Mesodermal cell (in vitro differentiated cells): ENCODE measurements at regions not wholly inside any gene's neighbourhood (a gene's known extent, or its start where the extent isn't known, plus 50 kb on each side); places are given as distances from the start of the nearest gene placed in this dataset.

Source experiments
- H3K27ac ChIP-seq: 2 replicates; pipeline ENCODE4 v1.7.0; 2013; ENCODE audit warnings: mild to moderate bottlenecking, low read depth, low read length, moderate library complexity; ENCODE audit not compliant: severe bottlenecking
- H3K36me3 ChIP-seq: 2 replicates; pipeline ENCODE4 v1.7.1; 2013; ENCODE audit warnings: mild to moderate bottlenecking, low read length, moderate library complexity; ENCODE audit not compliant: control insufficient read depth, insufficient read depth
- H3K4me1 ChIP-seq: one replicate; pipeline ENCODE4 v1.7.1; 2013; ENCODE audit warnings: mild to moderate bottlenecking, low read length; ENCODE audit not compliant: insufficient read depth, control insufficient read depth, poor library complexity, severe bottlenecking
- H3K4me3 ChIP-seq: 2 replicates; pipeline ENCODE4 v1.7.0; 2013; ENCODE audit warnings: low read length, control low read depth, mild to moderate bottlenecking; ENCODE audit not compliant: insufficient read depth, poor library complexity, severe bottlenecking; ENCODE audit errors: extremely low read depth
- H3K9me3 ChIP-seq: 2 replicates; pipeline ENCODE4 v1.7.1; 2013; ENCODE audit warnings: mild to moderate bottlenecking, low read length, moderate library complexity; ENCODE audit not compliant: control insufficient read depth
- WGBS, 2 experiments: methylation state at CpG; one replicate each; pipeline ENCODE4 v1.1.5; 2013; ENCODE audit warnings: missing lambda C conversion rate in 2 of 2; ENCODE audit not compliant: insufficient coverage in 2 of 2; 5-methylcytosine and 5-hydroxymethylcytosine counted together

DNA sequence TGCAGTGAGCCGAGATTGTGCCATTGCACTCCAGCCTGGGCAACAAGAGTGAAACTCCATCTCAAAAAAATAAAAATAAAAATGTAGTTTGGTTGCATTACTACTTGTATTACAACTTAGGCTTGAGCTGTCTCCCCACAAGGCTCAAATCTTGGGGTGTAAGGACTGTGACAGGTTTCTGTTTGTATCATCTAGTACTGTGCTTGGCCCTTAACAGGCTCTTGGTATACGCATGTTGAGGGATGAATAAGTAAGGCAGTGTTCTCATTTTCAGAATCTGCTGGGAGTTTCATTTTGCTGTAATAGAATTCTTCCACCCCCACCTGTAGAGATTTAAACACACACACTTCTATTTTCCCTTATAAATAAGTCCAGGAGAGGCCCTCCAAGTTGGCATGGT lies 289.4 kb upstream of the EEF2KMT start:
- H3K9me3 ChIP-seq: no peaks in the 10 kb centered on the region
- no peaks in the 10 kb centered on the region for H3K36me3 ChIP-seq
- no peak overlapping the region for H3K4me3 ChIP-seq
- no peak overlapping the region for H3K27ac ChIP-seq
- no peaks in the 10 kb centered on the region for H3K4me1 ChIP-seq
- no CpG with 5 or more reads among the region's 2 CpGs for WGBS, 2 experiments

DNA sequence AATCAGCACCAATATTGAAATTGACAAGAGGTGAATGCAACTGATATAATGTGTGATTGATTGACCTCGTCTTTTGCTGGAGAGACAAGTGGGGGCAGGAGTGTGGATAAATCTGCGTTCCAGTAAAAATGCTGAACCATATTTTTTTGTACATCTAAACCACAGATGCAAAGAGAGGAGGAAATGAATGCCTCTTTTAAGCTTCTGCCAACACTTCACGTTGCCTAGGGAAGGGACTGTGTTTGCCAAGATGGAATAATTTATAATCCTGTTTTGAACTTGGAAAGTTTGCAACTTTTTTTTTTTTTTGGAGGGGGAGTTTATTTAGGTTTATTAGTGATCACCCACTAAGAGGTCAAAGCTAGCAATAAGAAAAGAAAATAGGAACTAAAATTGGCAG lies 288.2 kb upstream of the EEF2KMT start:
- WGBS, 2 experiments: 90 to 95% methylated on average over 3 of the region's 3 CpGs
- no peaks in the 10 kb centered on the region for H3K4me1 ChIP-seq
- H3K4me3 ChIP-seq: no peak overlapping the region
- no peak overlapping the region for H3K27ac ChIP-seq
- no peaks in the 10 kb centered on the region for H3K36me3 ChIP-seq
- H3K9me3 ChIP-seq: no peaks in the 10 kb centered on the region

DNA sequence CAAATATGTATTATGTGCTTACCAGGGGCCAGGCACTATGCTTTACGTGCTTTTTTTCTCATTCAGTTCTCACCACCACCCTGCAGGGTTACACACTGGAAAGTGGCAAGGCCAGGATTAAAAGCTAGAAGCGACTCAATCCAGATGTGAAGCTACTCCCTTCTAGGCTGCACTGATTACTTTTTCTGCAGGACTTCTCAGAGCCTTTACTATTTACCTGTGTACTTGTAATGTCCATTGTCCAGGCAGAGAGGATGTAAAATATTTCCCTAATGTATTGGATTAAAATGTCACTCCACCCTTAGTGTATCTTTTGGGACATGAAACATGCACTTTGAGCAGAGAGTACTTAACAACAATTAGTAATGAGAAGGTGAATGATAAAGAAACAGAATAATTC lies 287.5 kb upstream of the EEF2KMT start:
- no peaks in the 10 kb centered on the region for H3K4me1 ChIP-seq
- no peak overlapping the region for H3K27ac ChIP-seq
- no peaks in the 10 kb centered on the region for H3K9me3 ChIP-seq
- 92 to 100% methylated on average over 1 to 2 of the region's 2 CpGs for WGBS, 2 experiments
- H3K4me3 ChIP-seq: no peak overlapping the region
- H3K36me3 ChIP-seq: no peaks in the 10 kb centered on the region

DNA sequence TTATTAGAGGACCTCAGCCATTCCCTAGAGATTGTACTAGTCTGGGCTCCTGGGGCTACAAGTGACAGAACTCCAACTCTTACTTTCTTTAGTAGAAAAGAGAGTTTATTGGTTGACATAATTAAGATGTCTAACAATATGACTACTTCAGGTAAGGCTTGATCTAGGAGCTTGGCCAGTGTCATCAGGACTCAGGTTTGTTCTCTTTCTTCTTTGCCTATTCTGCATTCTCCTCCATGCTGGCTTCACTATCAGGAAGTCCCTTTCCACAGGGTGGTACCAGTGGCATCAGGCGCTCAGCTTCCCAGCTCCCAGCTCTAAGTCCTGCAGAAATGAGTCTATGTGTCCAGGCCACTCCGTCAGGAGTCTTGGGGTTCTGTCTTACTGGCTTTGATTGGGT lies 286.1 kb upstream of the EEF2KMT start:
- 87 to 96% methylated on average over 2 of the region's 2 CpGs for WGBS, 2 experiments
- no peaks in the 10 kb centered on the region for H3K36me3 ChIP-seq
- no peaks in the 10 kb centered on the region for H3K4me1 ChIP-seq
- no peaks in the 10 kb centered on the region for H3K9me3 ChIP-seq
- no peak overlapping the region for H3K27ac ChIP-seq
- no peak overlapping the region for H3K4me3 ChIP-seq

DNA sequence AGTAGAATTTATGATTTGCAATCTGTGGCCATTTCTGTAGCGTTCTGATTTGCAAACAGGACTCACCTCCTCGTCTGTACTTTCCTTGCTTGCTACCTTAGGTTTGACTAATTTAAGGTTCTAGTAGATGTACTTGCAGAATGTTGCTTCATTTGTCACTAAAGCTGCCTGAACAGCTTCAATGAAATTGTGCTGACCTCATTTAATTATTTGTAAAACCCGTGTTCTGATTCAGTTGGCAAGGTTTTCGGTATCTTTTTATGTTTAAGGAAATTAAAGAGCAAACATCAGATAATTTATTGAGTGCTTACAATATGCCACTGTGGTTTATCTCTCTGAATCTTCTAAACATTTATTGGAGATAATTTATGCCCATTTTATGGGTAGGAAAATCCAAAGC lies 284.9 kb upstream of the EEF2KMT start:
- Histone ChIP-seq H3K9me3 (no peaks in the 10 kb centered on the region), H3K36me3 (no peaks in the 10 kb centered on the region), H3K4me3 (no peak overlapping the region), H3K27ac (no peak overlapping the region), H3K4me1 (no peaks in the 10 kb centered on the region)
- 91 to 100% methylated on average over 3 to 4 of the region's 4 CpGs for WGBS, 2 experiments

DNA sequence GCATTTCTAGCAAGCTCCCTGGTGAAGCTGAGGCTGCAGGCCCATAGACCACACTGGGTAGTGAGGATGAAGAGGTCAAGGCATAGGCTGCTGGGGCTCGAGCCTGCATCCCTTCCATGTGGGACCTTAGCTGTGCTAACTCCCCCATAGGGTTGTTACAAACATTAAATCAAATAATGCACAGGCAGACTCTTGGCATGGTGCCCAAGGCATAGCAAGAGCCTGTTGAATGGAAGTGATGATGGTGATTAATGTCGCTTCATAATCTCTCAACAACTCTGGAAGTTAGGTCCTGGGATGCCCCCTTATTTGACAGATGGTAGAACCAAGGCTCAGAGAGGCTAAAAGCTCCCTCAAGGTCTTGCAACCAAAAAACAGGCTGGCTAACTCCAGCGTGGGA lies 283.9 kb upstream of the EEF2KMT start:
- 40 to 100% methylated on average over 1 to 2 of the region's 3 CpGs for whole genome bisulfite sequencing, 2 experiments
- H3K4me3 ChIP-seq: no peak overlapping the region
- no peaks in the 10 kb centered on the region for H3K4me1 ChIP-seq
- no peaks in the 10 kb centered on the region for H3K9me3 ChIP-seq
- H3K36me3 ChIP-seq: no peaks in the 10 kb centered on the region
- no peak overlapping the region for H3K27ac ChIP-seq

DNA sequence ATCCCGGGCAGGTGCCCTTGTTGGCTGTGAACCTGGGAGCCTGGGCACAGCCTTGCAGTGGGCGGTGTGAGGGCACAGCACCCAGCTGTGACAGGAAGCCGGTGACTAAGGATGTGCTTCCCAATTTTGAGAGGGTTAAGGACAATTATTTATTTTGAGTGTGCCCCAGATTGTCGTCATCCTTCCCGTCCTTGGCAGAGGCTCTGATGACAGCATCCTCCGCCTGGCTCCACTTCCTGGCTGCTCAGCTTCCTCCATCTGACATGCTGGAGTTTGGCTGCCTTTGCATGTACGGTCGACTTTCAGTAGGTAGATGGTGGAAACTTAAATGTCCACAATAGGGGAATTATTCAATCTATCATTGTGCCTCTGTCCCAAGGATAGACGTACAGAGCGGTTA lies 282.4 kb upstream of the EEF2KMT start:
- 84 to 93% methylated on average over 8 to 9 of the region's 10 CpGs for WGBS, 2 experiments
- Histone ChIP-seq H3K27ac (no peak overlapping the region), H3K4me3 (no peak overlapping the region), H3K4me1 (no peaks in the 10 kb centered on the region), H3K36me3 (no peaks in the 10 kb centered on the region), H3K9me3 (no peaks in the 10 kb centered on the region)

DNA sequence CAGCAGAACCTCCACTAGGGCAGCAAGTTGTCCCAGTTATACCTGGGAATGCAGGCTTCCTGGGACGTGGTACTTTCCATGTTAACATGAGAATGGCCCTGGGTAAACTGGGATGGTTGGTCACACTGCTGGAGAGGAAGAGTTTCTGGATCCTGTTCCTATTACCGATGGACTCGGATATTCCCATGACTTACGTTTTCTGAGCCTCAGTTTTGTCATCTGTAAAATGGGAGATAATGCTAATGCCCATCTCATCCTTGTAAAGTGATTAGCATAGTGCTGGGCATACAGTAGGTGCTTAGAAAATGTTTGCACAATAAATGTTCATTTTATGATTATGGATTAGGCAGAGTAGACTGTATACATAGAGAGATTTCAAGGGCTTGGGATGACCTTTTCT lies 280.9 kb upstream of the EEF2KMT start:
- H3K9me3 ChIP-seq: no peaks in the 10 kb centered on the region
- H3K4me3 ChIP-seq: no peak overlapping the region
- 88 to 91% methylated on average over 1 to 4 of the region's 4 CpGs for whole genome bisulfite sequencing, 2 experiments
- H3K36me3 ChIP-seq: no peaks in the 10 kb centered on the region
- no peaks in the 10 kb centered on the region for H3K4me1 ChIP-seq
- H3K27ac ChIP-seq: no peak overlapping the region

DNA sequence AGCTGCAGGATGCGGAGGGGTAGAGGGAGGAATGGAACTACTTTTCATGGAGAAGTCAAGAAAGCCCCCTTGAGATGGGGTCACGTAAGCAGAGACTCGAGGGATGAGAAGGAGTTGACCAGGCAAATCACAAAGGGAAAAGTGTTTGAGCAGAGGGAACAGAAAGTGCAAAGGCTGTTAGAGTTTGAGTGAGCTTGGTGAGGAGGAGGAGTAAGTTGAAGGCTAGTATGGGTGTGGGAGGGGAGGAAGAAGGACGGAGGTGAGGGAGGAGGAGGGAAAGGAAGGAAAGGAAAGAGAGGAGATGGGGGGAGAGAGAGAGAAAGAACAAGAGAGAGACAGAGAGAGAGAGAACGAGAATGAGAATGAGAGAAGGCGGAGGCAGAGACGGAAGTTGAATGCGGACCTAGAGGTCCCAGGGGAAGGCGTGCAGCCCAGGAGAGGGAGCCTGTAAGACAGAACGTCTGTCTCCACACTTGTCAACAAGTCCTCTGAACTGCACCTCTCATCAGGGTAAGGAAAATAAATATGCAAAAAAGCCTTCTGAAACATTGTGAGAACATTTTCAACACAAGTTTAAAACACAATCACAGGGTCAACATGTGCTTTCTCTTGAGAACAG lies 279.8 kb upstream of the EEF2KMT start:
- 73 to 81% methylated on average over 7 to 9 of the region's 10 CpGs for WGBS, 2 experiments
- H3K4me3 ChIP-seq: no peak overlapping the region
- H3K9me3 ChIP-seq: no peaks in the 10 kb centered on the region
- H3K4me1 ChIP-seq: no peaks in the 10 kb centered on the region
- no peaks in the 10 kb centered on the region for H3K36me3 ChIP-seq
- no peak overlapping the region for H3K27ac ChIP-seq

DNA sequence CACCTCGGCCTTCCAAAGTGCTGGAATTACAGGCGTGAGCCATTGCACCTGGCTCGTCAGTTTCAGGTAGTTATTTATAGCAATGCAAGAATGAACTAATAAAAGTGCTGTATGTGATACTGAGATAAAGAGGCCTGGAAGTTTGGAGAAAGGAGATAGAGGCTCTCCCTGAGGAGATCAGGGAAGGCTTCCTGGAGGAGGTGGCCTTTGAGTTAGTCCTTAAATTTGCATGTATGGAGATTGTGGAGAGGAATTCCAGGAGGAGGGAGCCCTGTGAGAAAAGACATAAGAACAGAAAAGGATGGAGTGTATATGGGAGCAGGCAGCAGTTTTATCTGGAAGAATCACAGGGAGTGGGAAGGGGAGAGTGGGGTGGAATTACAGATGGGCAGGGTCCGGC lies 276.6 kb upstream of the EEF2KMT start:
- Histone ChIP-seq H3K27ac (no peak overlapping the region), H3K9me3 (no peaks in the 10 kb centered on the region), H3K4me3 (no peak overlapping the region), H3K36me3 (no peaks in the 10 kb centered on the region), H3K4me1 (no peaks in the 10 kb centered on the region)
- 90 to 96% methylated on average over 2 to 4 of the region's 4 CpGs for WGBS, 2 experiments

DNA sequence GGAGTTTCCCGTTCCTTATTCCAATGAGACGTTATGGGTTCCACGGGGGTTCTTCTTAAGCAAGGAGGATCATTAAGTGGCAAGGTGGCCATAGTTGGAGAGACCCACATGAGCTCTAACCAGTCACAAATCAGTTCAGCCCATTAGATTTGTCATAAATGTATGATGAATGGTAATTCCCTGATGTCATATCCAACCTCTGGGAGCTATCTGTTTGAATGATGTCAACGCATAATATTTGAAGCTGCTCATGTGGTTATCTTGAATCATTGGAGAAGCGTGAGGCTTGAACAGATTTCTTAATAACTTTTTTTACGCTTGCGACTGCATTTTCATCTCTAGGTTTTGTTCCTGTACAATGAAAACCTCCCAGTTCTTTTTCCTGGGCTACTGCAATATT lies 270.4 kb upstream of the EEF2KMT start:
- no peaks in the 10 kb centered on the region for H3K9me3 ChIP-seq
- no peaks in the 10 kb centered on the region for H3K36me3 ChIP-seq
- H3K27ac ChIP-seq: no peak overlapping the region
- 93 to 100% methylated on average over 2 to 6 of the region's 7 CpGs for WGBS, 2 experiments
- H3K4me1 ChIP-seq: no peaks in the 10 kb centered on the region
- no peak overlapping the region for H3K4me3 ChIP-seq
